Esophagus squamous epithelium (tissue), 4 donors: ENCODE measurements at regions not wholly inside any gene's neighbourhood (a gene's known extent, or its start where the extent isn't known, plus 50 kb on each side); places are given as distances from the start of the nearest gene placed in this dataset.

Source experiments
- POLR2A ChIP-seq, 4 donors: fragments of 450-650 bp; IDR thresholded peaks; one replicate each; pipeline ENCODE4 v1.6.1; 2017; ENCODE audit warnings: antibody characterized with exemption in 4 of 4, mild to moderate bottlenecking in 4 of 4, moderate library complexity in 3 of 4
- TF ChIP-seq, protein P1 (sequence below), 6 experiments: fragments of 450-650 bp in 4 of 6; fragments of 200-600 bp in 2 of 6; sonication (generic) in 2 of 6; IDR thresholded peaks; one replicate each; pipeline ENCODE4 v1.5.1; 2016 to 2019; ENCODE audit warnings: antibody characterized with exemption in 6 of 6, mild to moderate bottlenecking in 4 of 6, moderate library complexity in 4 of 6

DNA sequence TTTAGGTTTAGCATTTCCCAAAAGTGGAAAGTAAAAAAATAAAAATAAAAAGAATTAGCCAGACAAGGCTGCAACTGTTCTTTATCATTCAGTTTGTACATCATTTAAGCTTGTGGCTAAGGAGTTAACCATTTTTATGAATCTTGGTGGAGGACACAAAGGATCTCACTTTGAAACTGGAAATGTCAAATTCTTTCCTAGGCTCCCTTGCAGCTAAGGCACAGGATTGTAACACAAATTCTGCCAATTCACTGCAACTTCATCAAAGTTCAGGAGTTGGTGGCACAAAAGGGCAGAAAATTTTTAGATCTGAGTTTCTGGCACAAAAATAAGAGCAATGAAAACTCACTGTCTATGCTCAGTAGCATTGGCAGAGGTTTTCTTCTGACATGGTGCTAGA, 211.2 kb upstream of the SYT10 start:
- TF ChIP-seq, protein P1, sequence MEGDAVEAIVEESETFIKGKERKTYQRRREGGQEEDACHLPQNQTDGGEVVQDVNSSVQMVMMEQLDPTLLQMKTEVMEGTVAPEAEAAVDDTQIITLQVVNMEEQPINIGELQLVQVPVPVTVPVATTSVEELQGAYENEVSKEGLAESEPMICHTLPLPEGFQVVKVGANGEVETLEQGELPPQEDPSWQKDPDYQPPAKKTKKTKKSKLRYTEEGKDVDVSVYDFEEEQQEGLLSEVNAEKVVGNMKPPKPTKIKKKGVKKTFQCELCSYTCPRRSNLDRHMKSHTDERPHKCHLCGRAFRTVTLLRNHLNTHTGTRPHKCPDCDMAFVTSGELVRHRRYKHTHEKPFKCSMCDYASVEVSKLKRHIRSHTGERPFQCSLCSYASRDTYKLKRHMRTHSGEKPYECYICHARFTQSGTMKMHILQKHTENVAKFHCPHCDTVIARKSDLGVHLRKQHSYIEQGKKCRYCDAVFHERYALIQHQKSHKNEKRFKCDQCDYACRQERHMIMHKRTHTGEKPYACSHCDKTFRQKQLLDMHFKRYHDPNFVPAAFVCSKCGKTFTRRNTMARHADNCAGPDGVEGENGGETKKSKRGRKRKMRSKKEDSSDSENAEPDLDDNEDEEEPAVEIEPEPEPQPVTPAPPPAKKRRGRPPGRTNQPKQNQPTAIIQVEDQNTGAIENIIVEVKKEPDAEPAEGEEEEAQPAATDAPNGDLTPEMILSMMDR (IDR thresholded peaks at IDR 0.05) = no peak
- TF ChIP-seq POLR2A (IDR thresholded peaks at IDR 0.05) = no peak
